T-helper 1 cell treated with Interleukin-12 subunit alpha and Interleukin-12 subunit beta and Interleukin-4 antibody, amounts not matched to agents 30 μg/mL and 1 μg/mL, for 36 hours (primary cell): ENCODE measurements at regions not wholly inside any gene's neighbourhood (a gene's known extent, or its start where the extent isn't known, plus 50 kb on each side); places are given as distances from the start of the nearest gene placed in this dataset.

ENCODE experiments used
- H3K27ac Mint-ChIP-seq: one replicate; pipeline ENCODE4 v1.8.0; 2021; ENCODE audit warnings: mild to moderate bottlenecking, mixed read lengths
- H3K27me3 Mint-ChIP-seq: one replicate; pipeline ENCODE4 v1.8.0; 2021; ENCODE audit warnings: low read depth, mixed read lengths
- H3K36me3 Mint-ChIP-seq: one replicate; pipeline ENCODE4 v1.8.0; 2021; ENCODE audit warnings: low read depth, mixed read lengths
- H3K4me1 Mint-ChIP-seq: one replicate; pipeline ENCODE4 v1.8.0; 2021; ENCODE audit warnings: low read depth, mixed read lengths
- H3K4me3 Mint-ChIP-seq: one replicate; pipeline ENCODE4 v1.8.0; 2021; ENCODE audit warnings: mild to moderate bottlenecking, moderate library complexity, mixed read lengths
- H3K9me3 Mint-ChIP-seq: one replicate; pipeline ENCODE4 v1.8.0; 2021; ENCODE audit warnings: mixed read lengths

- no peaks in the 10 kb centered on the region for H3K27me3 Mint-ChIP-seq
- H3K4me1 Mint-ChIP-seq = peaks cover 76% of the 10 kb centered on the region
- peaks cover 21% of the 10 kb centered on the region for H3K36me3 Mint-ChIP-seq
- peak overlapping the region; percentile 93 for H3K27ac Mint-ChIP-seq
- peak overlapping the region; percentile 41 for H3K4me3 Mint-ChIP-seq
- peaks cover 11% of the 10 kb centered on the region for H3K9me3 Mint-ChIP-seq
Measured at GRCh38 chr3:18649666-18650363, 224.7 kb upstream of the SATB1 start.

- Mint-ChIP-seq H3K4me1 (peaks cover 78% of the 10 kb centered on the region), H3K27ac (peak overlapping the region; percentile 93), H3K36me3 (peaks cover 20% of the 10 kb centered on the region), H3K27me3 (no peaks in the 10 kb centered on the region), H3K9me3 (peaks cover 10% of the 10 kb centered on the region), H3K4me3 (no peak overlapping the region)
Measured at GRCh38 chr3:18648868-18649462, 223.8 kb upstream of the SATB1 start.

- no peak overlapping the region for H3K4me3 Mint-ChIP-seq
- peak overlapping the region; percentile 93 for H3K27ac Mint-ChIP-seq
- H3K4me1 Mint-ChIP-seq = peaks cover 83% of the 10 kb centered on the region
- H3K9me3 Mint-ChIP-seq = peaks cover 9% of the 10 kb centered on the region
- peaks cover 20% of the 10 kb centered on the region for H3K36me3 Mint-ChIP-seq
- H3K27me3 Mint-ChIP-seq = no peaks in the 10 kb centered on the region
Measured at GRCh38 chr3:18648159-18648558, 223.0 kb upstream of the SATB1 start.

- peaks cover 75% of the 10 kb centered on the region for H3K4me1 Mint-ChIP-seq
- no peak overlapping the region for H3K27ac Mint-ChIP-seq
- no peak overlapping the region for H3K4me3 Mint-ChIP-seq
- H3K36me3 Mint-ChIP-seq = peaks cover 25% of the 10 kb centered on the region
- H3K9me3 Mint-ChIP-seq = peaks cover 25% of the 10 kb centered on the region
- H3K27me3 Mint-ChIP-seq = no peaks in the 10 kb centered on the region
Measured at GRCh38 chr3:18645619-18646018, 220.5 kb upstream of the SATB1 start.

GRCh38 chr3:18643281-18643680 lies 218.1 kb upstream of the SATB1 start:
- Mint-ChIP-seq H3K4me3 (peak overlapping the region; percentile 11), H3K27ac (peak overlapping the region; percentile 69), H3K4me1 (peaks cover 56% of the 10 kb centered on the region), H3K36me3 (peaks cover 32% of the 10 kb centered on the region), H3K9me3 (peaks cover 25% of the 10 kb centered on the region), H3K27me3 (no peaks in the 10 kb centered on the region)

- Mint-ChIP-seq H3K4me3 (no peak overlapping the region), H3K27me3 (no peaks in the 10 kb centered on the region), H3K36me3 (peaks cover 30% of the 10 kb centered on the region), H3K4me1 (peaks cover 43% of the 10 kb centered on the region), H3K9me3 (peaks cover 35% of the 10 kb centered on the region), H3K27ac (no peak overlapping the region)
Measured at GRCh38 chr3:18641916-18642315, 216.8 kb upstream of the SATB1 start.

GRCh38 chr3:18635215-18635614 lies 210.1 kb upstream of the SATB1 start:
- Mint-ChIP-seq H3K9me3 (peaks cover 27% of the 10 kb centered on the region), H3K27ac (no peak overlapping the region), H3K4me3 (no peak overlapping the region), H3K27me3 (no peaks in the 10 kb centered on the region), H3K4me1 (peaks cover 8% of the 10 kb centered on the region), H3K36me3 (peaks cover 17% of the 10 kb centered on the region)

GRCh38 chr3:18634461-18634860 lies 209.3 kb upstream of the SATB1 start:
- H3K9me3 Mint-ChIP-seq = peaks cover 31% of the 10 kb centered on the region
- no peaks in the 10 kb centered on the region for H3K27me3 Mint-ChIP-seq
- peaks cover 16% of the 10 kb centered on the region for H3K36me3 Mint-ChIP-seq
- H3K27ac Mint-ChIP-seq = no peak overlapping the region
- no peak overlapping the region for H3K4me3 Mint-ChIP-seq
- peaks cover 7% of the 10 kb centered on the region for H3K4me1 Mint-ChIP-seq

GRCh38 chr3:18633002-18633401 lies 207.9 kb upstream of the SATB1 start:
- Mint-ChIP-seq H3K27me3 (no peaks in the 10 kb centered on the region), H3K4me3 (no peak overlapping the region), H3K27ac (no peak overlapping the region), H3K9me3 (peaks cover 36% of the 10 kb centered on the region), H3K36me3 (peaks cover 18% of the 10 kb centered on the region), H3K4me1 (peaks cover 7% of the 10 kb centered on the region)

GRCh38 chr3:18630295-18630694 lies 205.2 kb upstream of the SATB1 start:
- Mint-ChIP-seq H3K9me3 (peaks cover 45% of the 10 kb centered on the region), H3K4me1 (peaks cover 7% of the 10 kb centered on the region), H3K27ac (no peak overlapping the region), H3K4me3 (no peak overlapping the region), H3K27me3 (no peaks in the 10 kb centered on the region), H3K36me3 (peaks cover 29% of the 10 kb centered on the region)

GRCh38 chr3:18625085-18625484 lies 199.9 kb upstream of the SATB1 start:
- Mint-ChIP-seq H3K27ac (no peak overlapping the region), H3K9me3 (peaks cover 36% of the 10 kb centered on the region), H3K4me1 (peaks cover 14% of the 10 kb centered on the region), H3K36me3 (peaks cover 21% of the 10 kb centered on the region), H3K4me3 (no peak overlapping the region), H3K27me3 (no peaks in the 10 kb centered on the region)

GRCh38 chr3:18623220-18623619 lies 198.1 kb upstream of the SATB1 start:
- no peak overlapping the region for H3K4me3 Mint-ChIP-seq
- H3K4me1 Mint-ChIP-seq = peaks cover 14% of the 10 kb centered on the region
- H3K27me3 Mint-ChIP-seq = no peaks in the 10 kb centered on the region
- peaks cover 19% of the 10 kb centered on the region for H3K36me3 Mint-ChIP-seq
- peaks cover 25% of the 10 kb centered on the region for H3K9me3 Mint-ChIP-seq
- H3K27ac Mint-ChIP-seq = no peak overlapping the region

- Mint-ChIP-seq H3K36me3 (peaks cover 2% of the 10 kb centered on the region), H3K4me3 (no peak overlapping the region), H3K27ac (no peak overlapping the region), H3K4me1 (peaks cover 2% of the 10 kb centered on the region), H3K27me3 (no peaks in the 10 kb centered on the region), H3K9me3 (peaks cover 13% of the 10 kb centered on the region)
Measured at GRCh38 chr3:18618723-18619122, 193.6 kb upstream of the SATB1 start.

GRCh38 chr3:18611991-18612390 lies 186.9 kb upstream of the SATB1 start:
- Mint-ChIP-seq H3K4me3 (no peak overlapping the region), H3K4me1 (peaks cover 4% of the 10 kb centered on the region), H3K27me3 (no peaks in the 10 kb centered on the region), H3K27ac (no peak overlapping the region), H3K9me3 (peaks cover 24% of the 10 kb centered on the region), H3K36me3 (peaks cover 11% of the 10 kb centered on the region)

- Mint-ChIP-seq H3K4me3 (no peak overlapping the region), H3K27me3 (no peaks in the 10 kb centered on the region), H3K36me3 (peaks cover 11% of the 10 kb centered on the region), H3K27ac (no peak overlapping the region), H3K4me1 (peaks cover 8% of the 10 kb centered on the region), H3K9me3 (peaks cover 19% of the 10 kb centered on the region)
Measured at GRCh38 chr3:18609187-18609586, 184.0 kb upstream of the SATB1 start.
